GM21786 (cell line): ENCODE measurements at regions not wholly inside any gene's neighbourhood (a gene's known extent, or its start where the extent isn't known, plus 50 kb on each side); places are given as distances from the start of the nearest gene placed in this dataset.

Experiments
- ATAC-seq: cut with Tn5 transposase; IDR thresholded peaks from one replicate; pipeline ENCODE4 v1.9.1; 2021; ENCODE audit not compliant: unreplicated experiment

DNA sequence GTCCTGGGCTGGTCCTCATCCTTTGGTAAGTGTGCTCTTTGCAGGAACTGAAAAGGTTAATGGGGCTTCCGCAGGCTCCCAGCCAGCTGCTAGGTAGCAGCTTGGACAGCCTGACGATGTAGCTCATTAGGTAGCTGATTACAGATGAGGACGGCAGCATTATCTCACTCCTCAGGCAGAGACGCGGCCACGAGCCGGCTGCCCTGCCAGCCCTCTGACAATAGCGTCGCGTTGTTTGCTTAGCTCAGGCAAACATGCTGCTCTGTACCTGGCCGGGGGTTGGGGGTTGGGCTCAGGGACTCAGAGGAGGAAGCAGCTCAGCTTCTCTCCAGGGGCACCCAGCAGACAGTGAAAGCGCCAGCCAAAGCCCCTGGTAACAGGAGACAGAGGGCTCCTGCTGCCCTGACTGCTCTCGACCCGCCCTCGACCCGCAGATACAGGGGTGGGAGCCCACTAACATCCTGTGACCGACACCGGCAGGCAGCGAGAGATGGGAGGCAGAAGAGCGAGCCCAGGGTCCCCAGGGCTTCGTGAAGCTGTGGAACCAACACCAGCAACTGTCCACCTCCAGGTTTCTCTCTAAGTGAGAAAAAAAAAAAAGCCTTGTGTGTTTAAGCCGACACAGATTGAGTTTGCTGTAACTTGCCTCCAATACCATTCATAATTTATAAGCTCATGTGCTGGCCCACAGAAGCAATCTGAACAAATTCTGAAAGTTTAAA is 53.4 kb upstream of the DLK1 start:
- ATAC-seq: no peak

DNA sequence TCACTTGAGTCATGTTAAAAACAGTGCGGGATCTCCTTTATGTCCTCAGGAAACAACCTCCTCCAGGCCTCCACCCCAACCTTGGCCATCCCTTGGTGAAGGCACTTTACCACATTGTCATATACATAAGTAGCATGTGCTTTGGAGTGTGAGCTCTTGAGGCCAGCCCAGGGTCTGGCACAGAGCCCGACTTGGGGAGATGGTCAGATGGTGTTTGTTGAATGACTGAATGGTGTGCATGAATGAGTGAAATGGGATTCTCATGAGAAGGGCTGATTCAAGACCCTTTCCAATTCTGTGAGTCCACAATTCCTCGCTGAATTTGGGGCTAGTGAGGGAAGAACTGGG is 52.9 kb upstream of the DLK1 start:
- no peak for ATAC-seq

GRCh38 chr14:100674428-100674827 is 52.3 kb upstream of the DLK1 start:
- no peak for ATAC-seq

GRCh38 chr14:100674897-100675619 is 51.6 kb upstream of the DLK1 start:
- no peak for ATAC-seq

DNA sequence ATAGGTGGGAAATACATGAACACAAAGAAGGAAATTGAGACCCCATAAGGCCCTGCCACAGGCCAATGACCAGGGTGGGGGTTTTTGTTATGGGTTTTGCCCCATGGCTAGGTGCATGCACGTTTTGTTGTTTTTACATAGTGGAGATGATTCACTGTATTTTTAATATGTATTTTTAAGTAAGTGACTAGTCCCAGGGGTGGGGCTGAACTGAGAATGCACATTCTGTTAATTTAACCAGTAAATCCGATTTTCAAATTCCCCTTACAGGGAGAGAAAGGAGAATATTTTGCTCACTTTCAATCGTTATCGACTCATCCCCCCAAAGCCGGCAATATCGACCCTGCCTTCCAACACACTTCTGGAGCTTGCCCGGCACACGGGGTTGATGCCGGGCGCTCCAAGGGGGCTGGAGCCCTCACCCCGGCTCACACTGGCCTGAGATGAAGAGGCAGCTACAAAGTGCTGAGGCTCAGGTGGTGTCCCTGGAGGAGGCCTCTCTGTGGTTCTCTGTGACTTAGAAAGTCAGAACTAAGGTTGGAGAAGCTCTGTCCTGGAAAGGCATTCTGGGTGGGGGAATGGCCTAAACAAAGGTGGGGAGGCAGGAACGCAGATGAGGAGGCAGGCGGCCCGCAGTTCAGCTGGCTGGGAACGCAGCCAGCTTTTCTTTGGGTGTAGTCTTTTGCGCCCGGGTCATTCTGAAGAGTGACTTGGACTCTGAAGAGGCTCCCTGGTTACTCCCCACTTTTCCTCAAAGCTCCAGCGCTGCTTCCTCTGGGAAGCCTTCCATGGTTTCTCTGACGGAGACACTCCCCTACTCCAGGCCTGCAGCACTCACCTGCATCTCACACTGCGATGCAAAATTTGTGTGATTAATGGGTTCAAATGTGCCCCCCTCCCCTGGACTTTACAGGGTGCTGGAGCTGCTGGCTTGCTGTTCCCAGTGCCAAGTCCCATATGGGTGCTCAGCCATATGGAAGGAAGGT is 50.7 kb upstream of the DLK1 start:
- ATAC-seq: no peak
